ENCODE measurements at regions not wholly inside any gene's neighbourhood (a gene's known extent, or its start where the extent isn't known, plus 50 kb on each side); places are given as distances from the start of the nearest gene placed in this dataset.

GRCh38 chr14:100421756-100422470, 98.8 kb downstream of the SLC25A47 start:
- TF ChIP-seq CTCF (IDR thresholded peaks at IDR 0.05 in 2 of 3, conservative IDR thresholded peaks at IDR 0.05 in 1 of 3; ENCODE audit: insufficient read depth in 2 of 3, low read depth in 1 of 3, low read length in 3 of 3) (no peak), EP300 (IDR thresholded peaks at IDR 0.05; ENCODE audit: low read length) (no peak), CBX5 (IDR thresholded peaks at IDR 0.05; ENCODE audit: borderline replicate concordance, low read depth) (no peak), ZNF589 (CRISPR knock-in tag; IDR thresholded peaks at IDR 0.05; ENCODE audit: low read depth) (no peak)
